Stimulated activated naive CD8-positive, alpha-beta T cell treated with anti-CD3 and anti-CD28 coated beads, Interleukin-15, Interleukin-2, amounts not matched to agents 100 ng/mL and 50 ng/mL, for 24 hours (primary cell): ENCODE measurements at regions not wholly inside any gene's neighbourhood (a gene's known extent, or its start where the extent isn't known, plus 50 kb on each side); places are given as distances from the start of the nearest gene placed in this dataset.
"Not testable (repeated sequence)": the region's sequence is repeated elsewhere in the genome, so short reads cannot be mapped to it uniquely, and the experiment has no call there.

Experiments used
- H3K27ac Mint-ChIP-seq: one replicate; pipeline ENCODE4 v1.8.0; 2021; ENCODE audit warnings: mild to moderate bottlenecking, mixed read lengths
- H3K27me3 Mint-ChIP-seq: one replicate; pipeline ENCODE4 v1.8.0; 2021; ENCODE audit warnings: mixed read lengths
- H3K36me3 Mint-ChIP-seq: one replicate; pipeline ENCODE4 v1.8.0; 2021; ENCODE audit warnings: low read depth, mixed read lengths
- H3K4me1 Mint-ChIP-seq: one replicate; pipeline ENCODE4 v1.8.0; 2021; ENCODE audit warnings: low read depth, mixed read lengths
- H3K4me3 Mint-ChIP-seq: one replicate; pipeline ENCODE4 v1.8.0; 2021; ENCODE audit warnings: mild to moderate bottlenecking, mixed read lengths
- H3K9me3 Mint-ChIP-seq: one replicate; pipeline ENCODE4 v1.8.0; 2021; ENCODE audit warnings: mixed read lengths

DNA sequence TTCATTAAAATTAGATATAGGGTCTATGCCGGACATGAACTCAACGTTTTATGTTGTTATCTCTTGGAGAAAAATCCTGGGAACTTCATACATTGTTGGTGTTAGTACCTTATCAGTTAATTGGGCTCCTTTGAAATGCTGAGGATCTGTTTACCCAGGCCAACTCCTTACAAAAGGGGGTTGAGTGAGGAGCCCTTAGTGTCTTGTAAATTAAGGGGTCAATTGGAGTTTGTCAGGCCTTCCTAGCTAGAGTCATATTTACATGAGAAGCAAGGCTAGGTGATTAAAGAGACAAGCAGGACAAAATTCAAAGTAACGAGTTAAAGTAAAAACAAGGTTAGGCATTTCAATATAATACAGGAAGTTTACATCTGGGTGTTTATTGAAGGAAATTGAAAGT, 454.1 kb upstream of the ADGRB3 start:
- H3K4me3 Mint-ChIP-seq, H3K4me1 Mint-ChIP-seq, H3K36me3 Mint-ChIP-seq, H3K27ac Mint-ChIP-seq, H3K27me3 Mint-ChIP-seq, H3K9me3 Mint-ChIP-seq: not testable (repeated sequence)

GRCh38 chr6:68173616-68174015, 461.5 kb upstream of the ADGRB3 start:
- no peaks in the 10 kb centered on the region for H3K4me1 Mint-ChIP-seq
- no peaks in the 10 kb centered on the region for H3K36me3 Mint-ChIP-seq
- H3K4me3 Mint-ChIP-seq: no peak overlapping the region
- no peaks in the 10 kb centered on the region for H3K27me3 Mint-ChIP-seq
- H3K27ac Mint-ChIP-seq: no peak overlapping the region
- H3K9me3 Mint-ChIP-seq: peaks cover 13% of the 10 kb centered on the region

GRCh38 chr6:68169922-68170321, 465.2 kb upstream of the ADGRB3 start:
- no peaks in the 10 kb centered on the region for H3K27me3 Mint-ChIP-seq
- H3K4me3 Mint-ChIP-seq: no peak overlapping the region
- H3K36me3 Mint-ChIP-seq: no peaks in the 10 kb centered on the region
- peaks cover 15% of the 10 kb centered on the region for H3K9me3 Mint-ChIP-seq
- H3K27ac Mint-ChIP-seq: no peak overlapping the region
- no peaks in the 10 kb centered on the region for H3K4me1 Mint-ChIP-seq

DNA sequence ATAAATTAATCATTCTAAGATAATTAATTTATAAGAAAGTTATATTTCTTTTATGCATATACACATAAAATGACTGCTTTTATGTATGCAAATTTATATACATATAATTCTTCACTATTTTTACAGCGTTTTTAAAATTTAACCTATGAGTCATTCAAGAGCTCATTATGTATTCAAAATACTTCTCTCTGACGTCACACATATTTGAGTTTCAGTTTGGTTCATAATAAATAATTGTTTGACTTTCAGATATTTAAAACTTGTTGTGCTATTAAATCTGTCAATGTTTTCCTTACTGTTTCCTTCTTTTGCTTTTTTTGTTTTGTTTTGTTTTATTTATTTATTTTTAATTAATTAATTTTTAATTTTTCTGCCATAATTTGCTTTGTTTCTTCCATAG, 467.5 kb upstream of the ADGRB3 start:
- H3K4me1 Mint-ChIP-seq: no peaks in the 10 kb centered on the region
- H3K4me3 Mint-ChIP-seq: no peak overlapping the region
- no peak overlapping the region for H3K27ac Mint-ChIP-seq
- peaks cover 20% of the 10 kb centered on the region for H3K9me3 Mint-ChIP-seq
- H3K27me3 Mint-ChIP-seq: no peaks in the 10 kb centered on the region
- H3K36me3 Mint-ChIP-seq: no peaks in the 10 kb centered on the region

GRCh38 chr6:68160812-68161211, 474.3 kb upstream of the ADGRB3 start:
- not testable (repeated sequence) for H3K36me3 Mint-ChIP-seq, H3K4me3 Mint-ChIP-seq, H3K27me3 Mint-ChIP-seq, H3K4me1 Mint-ChIP-seq, H3K27ac Mint-ChIP-seq
- peaks cover 15% of the 10 kb centered on the region for H3K9me3 Mint-ChIP-seq

DNA sequence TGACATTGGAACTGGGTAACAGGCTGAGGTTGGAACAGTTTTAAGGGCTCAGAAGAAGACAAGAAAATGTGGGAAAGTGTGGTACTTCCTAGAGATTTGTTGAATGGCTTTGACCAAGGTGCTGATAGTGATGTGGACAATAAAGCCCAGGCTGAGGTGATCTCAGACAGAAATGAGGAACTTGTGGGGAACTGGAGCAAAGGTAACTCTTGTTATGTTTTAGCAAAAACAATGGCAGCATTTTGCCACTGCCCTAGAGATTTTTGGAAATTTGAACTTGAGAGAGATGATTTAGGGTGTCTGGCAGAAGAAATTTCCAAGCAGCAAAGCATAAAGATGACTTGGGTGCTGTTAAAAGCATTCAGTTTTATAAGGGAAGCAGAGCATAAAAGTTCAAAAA, 474.7 kb upstream of the ADGRB3 start:
- no peak overlapping the region for H3K27ac Mint-ChIP-seq
- no peaks in the 10 kb centered on the region for H3K4me1 Mint-ChIP-seq
- no peaks in the 10 kb centered on the region for H3K27me3 Mint-ChIP-seq
- peaks cover 15% of the 10 kb centered on the region for H3K9me3 Mint-ChIP-seq
- H3K4me3 Mint-ChIP-seq: no peak overlapping the region
- H3K36me3 Mint-ChIP-seq: no peaks in the 10 kb centered on the region

DNA sequence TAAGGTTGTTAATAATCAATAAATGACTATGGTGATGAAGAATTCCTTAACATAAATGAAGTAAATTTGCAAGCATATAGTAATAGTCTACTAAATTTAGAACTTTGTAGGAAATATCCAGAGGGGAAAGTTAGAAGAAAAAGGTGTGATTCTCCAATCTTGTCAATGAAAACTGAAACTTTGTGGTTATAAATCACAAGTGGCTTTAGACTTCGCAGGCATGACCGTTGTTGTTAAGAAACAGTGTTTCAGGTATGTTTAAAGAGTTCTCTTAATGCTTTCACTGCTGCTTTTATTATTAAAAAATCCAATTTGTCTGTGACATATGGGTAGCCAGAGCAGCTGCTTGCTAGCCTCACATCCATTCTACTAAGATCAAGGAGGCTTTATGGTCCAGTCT, 475.6 kb upstream of the ADGRB3 start:
- no peaks in the 10 kb centered on the region for H3K4me1 Mint-ChIP-seq
- H3K36me3 Mint-ChIP-seq: no peaks in the 10 kb centered on the region
- H3K27me3 Mint-ChIP-seq: no peaks in the 10 kb centered on the region
- H3K27ac Mint-ChIP-seq: no peak overlapping the region
- peaks cover 10% of the 10 kb centered on the region for H3K9me3 Mint-ChIP-seq
- H3K4me3 Mint-ChIP-seq: no peak overlapping the region

- H3K4me1 Mint-ChIP-seq: no peaks in the 10 kb centered on the region
- no peak overlapping the region for H3K4me3 Mint-ChIP-seq
- peaks cover 13% of the 10 kb centered on the region for H3K9me3 Mint-ChIP-seq
- H3K27me3 Mint-ChIP-seq: no peaks in the 10 kb centered on the region
- H3K36me3 Mint-ChIP-seq: no peaks in the 10 kb centered on the region
- H3K27ac Mint-ChIP-seq: no peak overlapping the region
Measured at GRCh38 chr6:68158256-68158655, 476.8 kb upstream of the ADGRB3 start.

DNA sequence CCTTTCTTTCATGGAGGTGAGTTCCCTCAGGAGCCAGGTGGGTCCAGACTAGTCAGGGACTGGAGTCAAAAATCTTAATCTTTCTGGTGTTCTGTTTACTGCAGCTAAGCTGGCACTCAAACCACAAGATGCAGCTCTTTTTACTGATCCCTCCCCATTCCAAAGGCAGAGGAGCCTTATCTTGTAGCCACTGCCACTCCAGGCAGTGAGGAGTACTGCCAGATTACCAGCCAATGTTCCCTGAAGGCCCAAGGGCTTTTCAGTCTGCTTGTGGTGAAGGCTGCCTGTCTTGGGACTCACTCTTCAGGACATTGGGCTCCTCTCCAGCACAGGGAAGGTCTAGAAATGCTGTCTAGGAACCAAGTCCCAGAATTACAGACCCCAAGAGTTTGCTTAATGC, 490.4 kb upstream of the ADGRB3 start:
- H3K27me3 Mint-ChIP-seq: no peaks in the 10 kb centered on the region
- H3K36me3 Mint-ChIP-seq: no peaks in the 10 kb centered on the region
- H3K4me3 Mint-ChIP-seq: no peak overlapping the region
- H3K27ac Mint-ChIP-seq: no peak overlapping the region
- no peaks in the 10 kb centered on the region for H3K4me1 Mint-ChIP-seq
- peaks cover 11% of the 10 kb centered on the region for H3K9me3 Mint-ChIP-seq

GRCh38 chr6:68141190-68141589, 493.9 kb upstream of the ADGRB3 start:
- Mint-ChIP-seq H3K36me3 (no peaks in the 10 kb centered on the region), H3K4me1 (no peaks in the 10 kb centered on the region), H3K27me3 (no peaks in the 10 kb centered on the region), H3K27ac (no peak overlapping the region), H3K9me3 (peaks cover 12% of the 10 kb centered on the region), H3K4me3 (no peak overlapping the region)

GRCh38 chr6:68139130-68139529, 496.0 kb upstream of the ADGRB3 start:
- H3K4me3 Mint-ChIP-seq: no peak overlapping the region
- no peaks in the 10 kb centered on the region for H3K36me3 Mint-ChIP-seq
- H3K27me3 Mint-ChIP-seq: no peaks in the 10 kb centered on the region
- H3K9me3 Mint-ChIP-seq: peaks cover 12% of the 10 kb centered on the region
- H3K27ac Mint-ChIP-seq: no peak overlapping the region
- H3K4me1 Mint-ChIP-seq: no peaks in the 10 kb centered on the region

GRCh38 chr6:68134796-68135195, 500.3 kb upstream of the ADGRB3 start:
- Mint-ChIP-seq H3K36me3 (no peaks in the 10 kb centered on the region), H3K9me3 (peaks cover 10% of the 10 kb centered on the region), H3K27me3 (no peaks in the 10 kb centered on the region), H3K4me1 (no peaks in the 10 kb centered on the region), H3K4me3 (no peak overlapping the region), H3K27ac (no peak overlapping the region)

DNA sequence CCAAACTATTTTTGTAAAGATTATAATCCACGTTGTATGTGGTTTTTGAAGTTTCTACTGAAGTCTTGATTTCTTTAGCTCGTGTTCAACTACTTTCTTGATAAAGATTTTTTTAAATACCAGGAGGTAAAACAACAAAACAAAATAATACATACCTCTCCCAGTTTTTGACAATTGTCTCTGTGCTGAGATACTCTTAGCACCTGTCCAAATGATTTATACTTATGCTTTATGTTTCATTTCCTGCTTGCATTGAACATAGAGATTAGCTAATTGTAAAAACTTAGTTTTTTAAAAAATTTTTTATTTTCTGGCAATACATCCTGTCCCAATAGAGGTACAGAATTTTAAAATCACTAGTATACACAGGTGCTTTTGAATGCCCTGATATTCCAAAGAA, 506.9 kb upstream of the ADGRB3 start:
- H3K4me3 Mint-ChIP-seq: no peak overlapping the region
- no peaks in the 10 kb centered on the region for H3K27me3 Mint-ChIP-seq
- no peaks in the 10 kb centered on the region for H3K4me1 Mint-ChIP-seq
- H3K36me3 Mint-ChIP-seq: no peaks in the 10 kb centered on the region
- H3K27ac Mint-ChIP-seq: no peak overlapping the region
- peaks cover 9% of the 10 kb centered on the region for H3K9me3 Mint-ChIP-seq

DNA sequence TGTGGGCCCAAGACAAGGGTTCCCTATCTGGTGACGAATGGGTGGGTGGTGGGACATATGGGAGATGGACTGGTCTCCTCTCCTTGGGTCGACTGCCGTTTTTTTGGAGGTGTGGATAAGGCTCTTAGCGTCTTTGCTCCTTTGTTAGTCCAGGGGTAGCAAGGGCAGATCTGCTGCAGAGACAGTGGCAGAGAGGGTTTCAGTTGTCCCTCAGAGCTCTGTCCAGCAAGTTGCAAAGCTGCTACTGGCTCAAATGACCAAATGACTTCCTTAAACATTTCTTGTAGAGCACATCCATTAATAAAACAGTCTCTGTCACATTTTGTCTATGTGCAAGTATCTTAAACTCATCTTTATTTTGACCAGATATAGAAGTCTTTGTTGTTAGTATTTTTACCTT, 508.0 kb upstream of the ADGRB3 start:
- Mint-ChIP-seq H3K27me3 (no peaks in the 10 kb centered on the region), H3K4me3 (no peak overlapping the region), H3K36me3 (no peaks in the 10 kb centered on the region), H3K27ac (no peak overlapping the region), H3K9me3 (peaks cover 17% of the 10 kb centered on the region), H3K4me1 (no peaks in the 10 kb centered on the region)

GRCh38 chr6:68126089-68126749, 508.9 kb upstream of the ADGRB3 start:
- no peak overlapping the region for H3K27ac Mint-ChIP-seq
- H3K4me1 Mint-ChIP-seq: no peaks in the 10 kb centered on the region
- H3K9me3 Mint-ChIP-seq: peaks cover 17% of the 10 kb centered on the region
- H3K36me3 Mint-ChIP-seq: no peaks in the 10 kb centered on the region
- H3K27me3 Mint-ChIP-seq: no peaks in the 10 kb centered on the region
- H3K4me3 Mint-ChIP-seq: no peak overlapping the region

DNA sequence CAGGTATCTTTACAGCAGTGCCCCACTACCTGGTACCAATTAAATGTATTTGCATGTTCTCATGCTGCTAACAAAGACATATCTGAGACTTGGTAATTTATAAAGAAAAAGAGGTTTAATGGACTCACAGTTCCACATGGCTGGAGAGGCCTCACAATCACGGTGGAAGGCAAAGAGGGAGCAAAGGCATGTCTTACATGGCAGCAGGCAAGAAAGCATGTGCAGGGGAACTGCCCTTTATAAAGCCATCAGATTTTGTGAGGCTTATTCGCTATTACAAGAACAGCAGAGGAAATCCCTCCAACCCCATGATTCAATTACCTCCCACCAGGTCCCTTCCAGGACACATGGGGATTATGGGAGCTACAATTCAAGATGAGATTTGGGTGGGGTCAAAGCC, 512.1 kb upstream of the ADGRB3 start:
- H3K36me3 Mint-ChIP-seq, H3K27ac Mint-ChIP-seq, H3K4me3 Mint-ChIP-seq, H3K9me3 Mint-ChIP-seq, H3K4me1 Mint-ChIP-seq, H3K27me3 Mint-ChIP-seq: not testable (repeated sequence)
